Activated gamma-delta T cell treated with anti-CD3 and anti-CD28 coated beads, Interleukin-2, amount 50 U/mL, for 16 hours (primary cell): ENCODE measurements at regions not wholly inside any gene's neighbourhood (a gene's known extent, or its start where the extent isn't known, plus 50 kb on each side); places are given as distances from the start of the nearest gene placed in this dataset.

Experiments used
- DNase-seq: peaks from one replicate; pipeline ENCODE4 v3.0.0-alpha.2; 2020; ENCODE audit warnings: low read depth

GRCh38 chr2:192373221-192373620 lies 178.5 kb upstream of the TMEFF2 start:
- DNase-seq = no peak

- DNase-seq = no peak
Observed at GRCh38 chr2:192369969-192370368, 175.2 kb upstream of the TMEFF2 start.

- no peak for DNase-seq
Observed at GRCh38 chr2:192357217-192357616, 162.5 kb upstream of the TMEFF2 start.

GRCh38 chr2:192354512-192355244 lies 159.9 kb upstream of the TMEFF2 start:
- no peak for DNase-seq

GRCh38 chr2:192347542-192347941 lies 152.8 kb upstream of the TMEFF2 start:
- no peak for DNase-seq

GRCh38 chr2:192345287-192345686 lies 150.6 kb upstream of the TMEFF2 start:
- DNase-seq = no peak

- DNase-seq = no peak
Observed at GRCh38 chr2:192333642-192334041, 138.9 kb upstream of the TMEFF2 start.

- DNase-seq = no peak
Observed at GRCh38 chr2:192328297-192328696, 133.6 kb upstream of the TMEFF2 start.

GRCh38 chr2:192327576-192327975 lies 132.8 kb upstream of the TMEFF2 start:
- DNase-seq = no peak

- no peak for DNase-seq
Observed at GRCh38 chr2:192315543-192315942, 120.8 kb upstream of the TMEFF2 start.

GRCh38 chr2:192314800-192315481 lies 120.2 kb upstream of the TMEFF2 start:
- no peak for DNase-seq

GRCh38 chr2:192313773-192314172 lies 119.0 kb upstream of the TMEFF2 start:
- DNase-seq = no peak

- DNase-seq = no peak
Observed at GRCh38 chr2:192311701-192312460, 117.1 kb upstream of the TMEFF2 start.

GRCh38 chr2:192307530-192307929 lies 112.8 kb upstream of the TMEFF2 start:
- no peak for DNase-seq

GRCh38 chr2:192298664-192299063 lies 103.9 kb upstream of the TMEFF2 start:
- DNase-seq = no peak

GRCh38 chr2:192292478-192292877 lies 97.7 kb upstream of the TMEFF2 start:
- DNase-seq = no peak

- DNase-seq = no peak
Observed at GRCh38 chr2:192288295-192288694, 93.6 kb upstream of the TMEFF2 start.

- DNase-seq = no peak
Observed at GRCh38 chr2:192286093-192286701, 91.5 kb upstream of the TMEFF2 start.

GRCh38 chr2:192283450-192283849 lies 88.7 kb upstream of the TMEFF2 start:
- DNase-seq = no peak

GRCh38 chr2:192278701-192279100 lies 84.0 kb upstream of the TMEFF2 start:
- DNase-seq = no peak

GRCh38 chr2:192277494-192278109 lies 82.9 kb upstream of the TMEFF2 start:
- no peak for DNase-seq

GRCh38 chr2:192275632-192276031 lies 80.9 kb upstream of the TMEFF2 start:
- DNase-seq = no peak
